ENCODE measurements at regions not wholly inside any gene's neighbourhood (a gene's known extent, or its start where the extent isn't known, plus 50 kb on each side); places are given as distances from the start of the nearest gene placed in this dataset. TPM values are rescaled to one million over a fixed set of nuclear protein-coding genes. Genes with fewer than 3 reads are reported as not detected.

GRCh38 chr7:115070311-115070710 is 148.4 kb downstream of the MDFIC start:
- FAIRE-seq, result no peak
- DNase-seq (ENCODE audit: low spot score in 2 of 2), result no peak

Small RNA genes lying in the stretch of these regions (small RNA-seq; reads per million reads assigned to genes)
- not detected for gene RF00019
- gene SNORA25B, result not detected

Measured in frontal cortex (tissue), 4 donors.